Body of pancreas (tissue), 4 donors: ENCODE measurements at regions not wholly inside any gene's neighbourhood (a gene's known extent, or its start where the extent isn't known, plus 50 kb on each side); places are given as distances from the start of the nearest gene placed in this dataset.

Experiments used
- ATAC-seq: fragments of 150-250 bp; one replicate; pipeline ENCODE4 v1.9.1; 2016
- DNase-seq, 4 donors: peaks; one replicate each; pipeline ENCODE4 v3.0.0-alpha.2; 2019
- H3K27ac ChIP-seq, 4 donors: fragments of 200-600 bp; sonication (generic); 1 replicate in 3 of 4; 2 replicates in 1 of 4; pipeline versions ENCODE4 v1.5.1 to v1.6.1; 2016 to 2019; ENCODE audit warnings: mild to moderate bottlenecking in 1 of 4, mixed read lengths in 1 of 4, moderate library complexity in 1 of 4
- H3K27me3 ChIP-seq, 2 donors: fragments of 200-600 bp; sonication (generic); one replicate each; pipeline ENCODE4 v1.6.0; 2016; ENCODE audit warnings: mild to moderate bottlenecking in 1 of 2
- H3K36me3 ChIP-seq, 2 donors: fragments of 200-600 bp; sonication (generic); replicated peaks in 1 of 2; 2 replicates each; pipeline ENCODE4 v1.5.1; 2016; ENCODE audit warnings: low read depth in 2 of 2; ENCODE audit not compliant: insufficient read depth in 1 of 2
- H3K4me1 ChIP-seq: fragments of 200-600 bp; sonication (generic); one replicate; pipeline ENCODE4 v1.6.0; 2016
- H3K4me3 ChIP-seq, 2 donors: fragments of 200-600 bp; sonication (generic); 1 replicate in 1 of 2; 2 replicates in 1 of 2; pipeline ENCODE4 v1.5.1; 2016 to 2019
- H3K9me3 ChIP-seq, 3 donors: fragments of 200-600 bp; sonication (generic); 1 replicate in 2 of 3; 2 replicates in 1 of 3; pipeline ENCODE4 v1.5.1; 2016
- CTCF ChIP-seq, 7 experiments: fragments of 450-650 bp in 4 of 7; fragments of 200-600 bp in 3 of 7; sonication (generic) in 3 of 7; IDR thresholded peaks; one replicate each; pipeline ENCODE4 v1.5.1; 2016 to 2019; ENCODE audit warnings: antibody characterized with exemption in 7 of 7
- POLR2A ChIP-seq, 3 donors: fragments of 450-650 bp; IDR thresholded peaks; one replicate each; pipeline ENCODE4 v1.6.1; 2016; ENCODE audit warnings: antibody characterized with exemption in 3 of 3, mild to moderate bottlenecking in 2 of 3
- WGBS, 2 donors: methylation state at CpG; one replicate each; pipeline ENCODE4 v1.1.5; 2017; 5-methylcytosine and 5-hydroxymethylcytosine counted together
- intact Hi-C: fragments of 100-400 bp; cut with DNase I; formaldehyde crosslinking; loops from one replicate; pipeline ENCODE4 v1.15.1; 2023

GRCh38 chr6:167731731-167732422 lies 94.8 kb upstream of the AFDN start:
- H3K27me3 ChIP-seq = no peaks in the 10 kb centered on the region
- intact Hi-C loops = no loop called here
- DNase-seq = no peak
- ATAC-seq = no peak
- WGBS, 2 donors = 91 to 92% methylated on average over 19 to 23 of the region's 23 CpGs
- TF ChIP-seq POLR2A (IDR thresholded peaks at IDR 0.05) (no peak), CTCF (IDR thresholded peaks at IDR 0.05) (no peak)
- no peaks in the 10 kb centered on the region for H3K9me3 ChIP-seq
- H3K27ac ChIP-seq = peak overlapping the region in 2 of 4 donors; percentile 20 to 79
- no peak overlapping the region for H3K4me3 ChIP-seq
- H3K36me3 ChIP-seq = no peaks in the 10 kb centered on the region
- peaks cover 16% of the 10 kb centered on the region for H3K4me1 ChIP-seq

- Histone ChIP-seq H3K9me3 (no peaks in the 10 kb centered on the region), H3K36me3 (no peaks in the 10 kb centered on the region), H3K27me3 (no peaks in the 10 kb centered on the region), H3K4me1 (peaks cover 16% of the 10 kb centered on the region), H3K27ac (peak overlapping the region; percentile 65 to 84 (median 74)), H3K4me3 (no peak overlapping the region)
- intact Hi-C loops = no loop called here
- TF ChIP-seq CTCF (IDR thresholded peaks at IDR 0.05) (no peak), POLR2A (IDR thresholded peaks at IDR 0.05) (no peak)
- WGBS, 2 donors = 38 to 46% methylated on average over 12 to 16 of the region's 16 CpGs
- ATAC-seq (peak; percentile 88), DNase-seq (peak in 3 of 4 donors; percentile 36 to 60 (median 47))
Observed at GRCh38 chr6:167733740-167734661, 92.7 kb upstream of the AFDN start.

- Histone ChIP-seq H3K9me3 (no peaks in the 10 kb centered on the region), H3K27me3 (no peaks in the 10 kb centered on the region), H3K36me3 (no peaks in the 10 kb centered on the region), H3K27ac (peak overlapping the region; percentile 65 to 84 (median 74)), H3K4me1 (peaks cover 16% of the 10 kb centered on the region), H3K4me3 (no peak overlapping the region)
- no peak for TF ChIP-seq POLR2A (IDR thresholded peaks at IDR 0.05)
- TF ChIP-seq CTCF (IDR thresholded peaks at IDR 0.05) = no peak
- 40 to 82% methylated on average over 1 to 6 of the region's 6 CpGs for WGBS, 2 donors
- intact Hi-C loops = no loop called here
- no peak for ATAC-seq
- no peak for DNase-seq
Observed at GRCh38 chr6:167734662-167735083, 92.0 kb upstream of the AFDN start.

GRCh38 chr6:167735084-167735950 lies 91.4 kb upstream of the AFDN start:
- Histone ChIP-seq H3K9me3 (no peaks in the 10 kb centered on the region), H3K27me3 (no peaks in the 10 kb centered on the region), H3K4me3 (no peak overlapping the region), H3K4me1 (peaks cover 16% of the 10 kb centered on the region), H3K36me3 (no peaks in the 10 kb centered on the region), H3K27ac (peak overlapping the region in 3 of 4 donors; percentile 69 to 84 (median 79))
- no peak for ATAC-seq
- TF ChIP-seq POLR2A (IDR thresholded peaks at IDR 0.05) (no peak), CTCF (IDR thresholded peaks at IDR 0.05) (no peak)
- intact Hi-C loops = no loop called here
- 71 to 82% methylated on average over 19 to 25 of the region's 30 CpGs for WGBS, 2 donors
- DNase-seq = no peak
